Activated CD4-positive, alpha-beta T cell treated with anti-CD3 and anti-CD28 coated beads, Interleukin-2, amount 50 U/mL, for 1 hour (primary cell): ENCODE measurements at regions not wholly inside any gene's neighbourhood (a gene's known extent, or its start where the extent isn't known, plus 50 kb on each side); places are given as distances from the start of the nearest gene placed in this dataset.

Experiments
- DNase-seq: peaks from one replicate; pipeline ENCODE4 v3.0.0-alpha.2; 2020

DNA sequence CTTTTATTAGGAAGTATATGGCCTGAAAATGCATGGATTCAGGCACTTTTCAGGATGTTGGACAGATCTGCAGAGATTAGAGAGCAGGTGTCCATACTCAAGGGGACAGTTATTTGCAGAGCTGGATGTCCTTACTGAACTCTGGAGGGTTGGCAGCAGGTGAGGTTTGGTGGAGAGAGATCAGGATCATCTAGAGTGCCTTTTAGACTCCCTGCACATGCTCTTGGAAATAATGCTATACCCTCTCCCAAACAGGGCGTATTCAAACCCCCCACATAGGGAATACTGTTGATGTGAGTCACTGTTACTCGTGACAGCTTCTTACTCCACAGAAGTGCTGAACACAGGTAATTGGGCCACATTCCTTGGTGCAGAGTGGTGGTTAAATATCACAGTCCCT is 725.7 kb upstream of the SGCG start:
- DNase-seq: no peak

DNA sequence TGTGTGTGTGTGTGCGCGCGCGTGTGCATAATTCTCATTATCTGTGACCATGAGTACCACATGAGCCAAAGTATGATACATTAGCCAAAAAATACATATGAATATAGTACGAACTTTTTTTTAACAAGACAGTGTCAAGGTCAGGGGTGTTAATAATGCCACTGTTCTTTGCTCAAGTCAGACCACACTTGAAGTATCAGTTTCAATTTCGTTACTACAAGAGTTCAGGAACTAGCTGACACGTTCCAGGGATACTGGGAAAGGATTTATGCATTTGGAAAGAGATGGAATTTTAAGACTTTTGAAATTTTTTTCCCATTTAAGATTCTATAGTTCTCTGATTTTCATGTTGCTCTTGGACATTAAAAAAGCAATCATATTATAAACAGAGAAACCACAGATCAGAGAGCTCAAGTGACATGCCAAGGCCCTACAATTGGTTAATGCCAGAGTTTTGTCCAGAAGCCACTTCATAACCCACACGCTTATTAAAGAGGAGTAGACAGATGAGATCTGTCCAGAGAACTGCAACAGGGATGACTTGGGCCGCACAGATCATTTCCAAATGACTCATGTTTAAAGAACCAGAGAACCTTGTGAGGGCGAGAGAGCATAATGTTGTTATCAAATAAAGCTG is 718.8 kb upstream of the SGCG start:
- DNase-seq: no peak

DNA sequence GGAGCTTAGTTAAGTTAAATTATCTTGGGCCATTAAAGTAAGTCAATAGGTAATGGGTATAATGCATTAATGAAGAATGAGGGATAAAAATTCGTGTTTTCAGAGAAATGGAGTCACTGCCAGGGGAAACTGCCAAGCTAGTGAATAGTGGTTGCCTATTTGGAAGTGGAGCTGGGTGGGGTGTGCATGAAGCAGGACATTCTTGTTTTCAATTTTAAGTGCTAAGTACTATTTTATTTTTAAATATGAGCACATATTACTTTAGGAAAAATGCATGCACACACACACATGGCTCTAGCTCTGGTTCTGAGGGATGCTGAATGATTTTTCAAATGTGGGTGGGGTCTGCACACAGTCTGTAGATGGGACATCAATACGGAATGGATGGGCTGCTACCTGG is 717.7 kb upstream of the SGCG start:
- no peak for DNase-seq

DNA sequence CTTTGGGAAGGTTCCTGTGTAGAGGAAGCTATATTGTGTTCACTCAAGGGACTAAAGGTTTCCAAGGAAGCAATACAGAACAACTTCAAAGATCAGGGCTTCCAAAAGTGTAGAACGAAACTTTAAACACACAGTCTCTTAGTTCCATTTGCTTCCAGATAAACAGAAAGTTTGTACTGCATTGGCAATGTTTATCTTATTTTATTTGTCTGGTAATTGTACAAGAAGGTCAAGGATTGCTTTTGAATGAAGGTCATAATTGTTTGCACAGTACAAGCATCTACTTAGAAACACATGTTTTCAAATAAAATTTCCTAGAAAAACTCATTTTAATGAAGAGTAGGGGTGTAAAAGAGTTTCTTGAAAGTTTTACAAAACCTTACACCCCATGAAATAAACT is 712.7 kb upstream of the SGCG start:
- no peak for DNase-seq

DNA sequence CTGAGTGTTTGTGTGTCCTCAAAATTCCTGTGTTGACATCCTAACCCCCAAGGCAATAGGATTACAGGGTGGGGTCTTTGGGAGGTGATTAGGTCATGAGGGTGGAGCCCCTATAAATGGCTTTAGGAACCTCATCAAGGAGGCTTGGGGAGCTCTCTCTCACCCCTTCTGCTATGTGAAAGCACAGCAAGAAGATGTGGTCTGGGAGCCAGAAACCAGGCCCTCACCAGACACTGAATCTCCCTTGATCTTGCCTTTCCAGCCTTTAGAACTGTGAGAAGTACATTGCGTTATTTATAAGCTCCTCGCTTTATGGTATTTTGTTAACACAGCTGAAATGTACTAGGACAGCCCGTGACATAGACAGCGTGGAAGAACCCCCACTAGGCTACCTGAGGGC is 712.0 kb upstream of the SGCG start:
- no peak for DNase-seq

DNA sequence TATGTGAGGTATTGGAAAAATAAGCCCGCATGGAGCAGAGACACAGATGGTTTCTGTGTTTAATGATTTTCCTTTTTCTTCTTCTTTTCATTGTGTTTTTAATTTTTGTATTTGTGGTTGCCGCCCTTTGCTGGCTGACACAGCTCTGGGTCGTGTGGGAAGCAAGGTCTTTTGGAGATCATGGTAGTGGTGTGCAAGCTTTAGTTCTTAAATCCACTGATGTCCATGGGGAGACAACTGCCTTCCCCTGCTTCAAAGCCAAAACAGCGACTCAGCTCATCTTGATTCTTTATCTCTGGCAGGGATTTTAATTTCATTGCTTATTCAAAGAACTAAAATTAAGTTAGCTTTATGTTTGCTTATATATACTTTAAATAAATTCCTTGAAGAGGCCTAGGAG is 711.3 kb upstream of the SGCG start:
- DNase-seq: no peak

DNA sequence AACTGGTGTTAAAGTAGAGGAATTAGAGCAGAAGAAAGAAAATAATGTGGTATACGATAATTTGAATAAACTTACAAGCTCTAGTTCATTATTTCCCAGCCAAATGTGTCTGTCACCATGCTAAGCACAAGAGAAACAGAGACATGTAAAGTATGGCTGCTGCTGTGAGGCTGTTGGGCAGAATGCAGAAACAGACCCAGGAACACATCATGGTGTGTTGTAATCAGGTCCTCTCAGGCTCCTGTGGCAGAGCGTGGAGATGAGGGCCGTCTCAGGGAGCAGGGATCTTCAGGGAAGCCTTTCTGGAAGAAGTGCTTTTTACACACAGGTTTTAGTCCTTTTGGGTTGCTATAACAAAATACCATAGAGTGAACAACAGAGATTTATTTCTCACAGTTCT is 710.7 kb upstream of the SGCG start:
- DNase-seq: no peak

DNA sequence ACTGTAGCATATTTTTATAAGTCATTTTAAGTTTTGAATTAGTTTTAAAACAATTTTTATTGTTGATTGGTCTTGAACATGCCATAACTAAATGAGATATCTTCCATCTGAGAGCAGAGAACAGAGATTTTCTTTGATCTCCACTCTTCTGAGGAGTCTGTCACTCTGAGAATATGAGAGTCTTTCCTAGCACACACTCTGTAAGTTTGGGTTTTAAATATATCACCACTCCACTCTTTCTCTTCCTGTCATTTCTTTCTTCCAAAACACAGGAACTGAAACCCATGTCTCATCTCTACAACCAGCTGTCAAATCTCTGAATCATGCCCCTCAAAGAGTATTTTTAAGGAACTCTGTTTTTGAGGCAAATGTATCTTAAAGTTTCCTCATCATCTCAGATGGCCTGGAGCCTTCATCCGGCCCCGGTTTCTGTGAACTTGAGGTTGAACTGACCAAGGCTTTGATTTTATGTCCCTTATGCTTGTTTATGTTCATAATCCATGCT is 698.2 kb upstream of the SGCG start:
- no peak for DNase-seq

DNA sequence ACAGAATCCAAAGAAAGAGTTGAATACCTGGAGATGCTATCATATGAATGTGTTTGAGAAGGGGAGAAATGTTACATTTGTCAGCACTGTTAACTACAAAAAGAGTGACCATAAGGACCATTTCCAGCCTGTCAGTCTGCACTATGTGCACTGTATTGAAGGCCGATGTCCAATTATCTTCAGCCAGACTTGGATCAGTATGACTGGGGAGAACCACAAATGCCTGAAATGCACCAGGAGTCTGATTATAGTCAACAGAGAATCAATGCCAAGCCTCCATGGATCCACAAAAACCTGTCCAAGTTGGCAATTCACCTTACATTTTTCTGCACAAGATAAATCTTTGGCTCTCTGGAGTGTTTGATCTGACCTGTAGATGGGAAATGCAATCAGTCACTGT is 697.5 kb upstream of the SGCG start:
- no peak for DNase-seq

DNA sequence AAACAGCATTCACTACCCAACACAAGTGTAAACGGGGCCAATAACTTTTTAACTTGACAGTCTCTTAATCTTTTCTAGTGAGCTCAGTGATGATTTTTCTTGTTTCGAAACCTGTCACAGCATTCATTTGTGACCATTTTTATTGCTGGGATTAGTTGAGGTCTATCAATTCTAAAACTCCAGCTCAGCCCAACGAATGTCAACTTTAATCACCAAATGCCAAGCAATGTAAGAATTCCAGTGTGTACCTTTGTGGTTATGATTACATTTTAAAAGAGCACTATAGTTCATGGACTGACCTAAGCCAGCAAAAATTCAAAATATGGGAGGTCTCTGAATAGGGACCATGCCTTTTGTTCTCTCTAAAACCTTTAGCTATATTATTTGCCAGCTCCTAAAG is 694.3 kb upstream of the SGCG start:
- DNase-seq: no peak

DNA sequence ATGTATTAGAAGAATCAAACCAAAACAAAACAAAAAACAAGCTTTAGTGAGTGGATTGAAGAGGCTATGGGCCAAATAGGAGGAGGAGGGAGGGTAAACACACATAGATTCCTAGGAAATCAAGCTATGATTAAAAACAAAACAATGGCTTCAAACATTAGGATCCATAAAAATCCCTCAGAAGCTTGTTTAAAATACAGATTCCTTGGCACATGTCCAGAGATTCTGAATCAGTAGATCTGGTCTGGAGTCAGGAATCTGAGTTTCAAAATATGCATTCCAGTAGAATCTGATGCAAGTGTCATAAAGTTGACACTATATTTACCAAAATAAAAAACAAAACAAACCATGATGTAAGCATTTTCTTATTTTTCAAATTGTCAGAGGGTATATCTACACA is 692.8 kb upstream of the SGCG start:
- no peak for DNase-seq

DNA sequence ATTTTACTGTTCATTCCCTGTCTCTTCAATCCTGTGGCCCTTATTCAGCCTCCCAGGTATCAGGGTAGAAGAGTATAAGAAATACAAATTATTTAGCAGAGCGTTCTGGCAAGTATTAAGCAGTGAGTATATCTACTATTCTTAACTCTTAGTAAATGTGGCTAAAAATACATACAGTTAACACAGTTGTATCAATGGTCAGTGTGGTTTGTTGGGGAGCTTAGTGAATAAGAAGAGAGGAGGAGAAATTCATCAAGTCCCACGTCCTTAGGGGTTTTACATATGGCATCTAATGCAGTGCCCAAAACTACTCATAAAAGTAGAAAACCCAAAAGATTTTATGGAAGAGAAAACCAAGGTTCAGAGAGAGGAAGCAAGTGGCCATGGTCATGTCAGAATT is 691.0 kb upstream of the SGCG start:
- DNase-seq: no peak

DNA sequence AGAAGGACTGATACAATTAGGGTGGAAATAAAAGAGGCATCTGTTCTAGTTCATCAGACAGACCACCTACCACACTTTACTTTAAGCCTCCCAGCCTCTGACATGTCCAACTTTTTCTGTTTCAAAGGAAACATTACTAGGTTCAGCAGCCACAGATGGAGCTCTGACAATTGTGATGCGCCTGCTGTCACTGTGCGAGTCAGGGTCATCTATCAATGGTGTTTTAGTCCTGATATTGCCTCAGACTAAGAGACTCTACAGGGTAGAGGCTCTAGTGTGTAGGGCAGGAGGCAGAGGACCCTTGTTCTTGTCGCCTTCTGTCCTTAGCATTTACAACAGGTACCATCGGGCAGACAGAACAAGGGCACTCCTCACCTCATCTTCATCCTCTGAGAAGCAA is 685.0 kb upstream of the SGCG start:
- DNase-seq: no peak

DNA sequence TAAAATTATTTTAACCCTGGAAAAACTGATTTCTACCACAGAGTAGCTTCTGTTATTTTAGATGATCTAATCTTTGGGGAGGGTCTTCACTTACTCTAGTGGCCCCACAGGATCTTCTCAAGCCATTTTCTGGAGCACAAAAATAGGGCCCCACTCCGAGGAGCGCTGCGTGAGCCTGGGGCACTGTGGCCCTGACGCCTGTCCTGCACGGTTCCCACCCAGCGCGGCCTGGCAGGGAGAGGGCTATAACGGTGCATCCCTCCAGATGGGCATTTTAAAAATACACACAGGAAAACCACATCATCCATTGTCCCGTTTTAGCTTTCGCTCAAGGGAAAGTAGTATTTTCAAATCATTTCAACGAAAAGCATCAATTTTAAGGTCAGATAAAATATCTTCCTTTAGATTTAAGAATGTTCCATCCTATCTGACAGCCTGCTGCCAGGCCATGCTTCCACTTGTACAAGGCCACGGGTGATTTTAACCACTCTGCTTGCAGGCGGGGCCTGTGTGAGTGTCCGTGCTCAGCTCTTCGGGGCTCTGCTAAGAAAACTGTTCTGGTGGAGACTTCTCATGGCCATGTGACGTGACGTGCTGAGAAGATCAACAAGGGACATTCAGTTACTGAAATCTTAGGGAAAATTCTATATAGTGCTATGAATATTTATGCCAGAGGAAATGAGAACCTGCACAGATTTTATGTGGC is 683.8 kb upstream of the SGCG start:
- DNase-seq: no peak

DNA sequence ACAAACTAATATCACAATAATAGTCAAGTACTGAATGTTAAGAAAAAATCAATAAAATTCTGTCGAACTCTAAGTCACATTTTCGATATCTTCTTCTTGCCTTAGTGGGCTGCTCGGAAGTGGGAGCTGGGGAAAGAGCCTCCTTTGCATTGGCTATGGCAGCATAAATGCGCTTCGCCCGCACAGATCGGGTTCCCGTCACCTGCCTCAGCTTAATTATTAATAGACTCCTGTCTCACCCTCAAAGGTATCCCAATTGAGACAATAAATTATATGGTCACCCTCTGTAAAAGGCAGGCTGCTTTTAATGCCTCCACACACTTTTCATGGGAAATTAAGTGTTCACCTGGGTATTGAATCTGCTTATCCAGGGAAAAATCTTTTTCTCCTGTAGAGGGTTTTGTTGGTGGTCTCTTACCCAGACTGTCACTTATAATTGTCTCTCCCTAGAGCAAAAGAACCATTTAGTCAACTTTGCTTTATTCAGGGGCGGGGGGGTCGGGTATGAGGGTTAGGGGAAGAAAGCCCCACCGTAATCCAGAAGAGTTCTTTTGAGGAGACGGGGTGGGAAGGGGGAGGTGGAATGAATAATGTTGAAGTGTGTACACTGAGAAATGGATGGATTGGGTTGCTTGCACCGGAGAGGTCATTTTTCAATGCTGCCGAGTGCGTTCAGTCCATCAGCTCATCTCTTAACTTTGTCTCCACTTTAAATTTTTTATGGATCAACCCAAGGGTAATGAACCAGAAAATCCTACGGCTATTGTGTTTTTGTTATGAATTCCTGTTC is 682.6 kb upstream of the SGCG start:
- no peak for DNase-seq

DNA sequence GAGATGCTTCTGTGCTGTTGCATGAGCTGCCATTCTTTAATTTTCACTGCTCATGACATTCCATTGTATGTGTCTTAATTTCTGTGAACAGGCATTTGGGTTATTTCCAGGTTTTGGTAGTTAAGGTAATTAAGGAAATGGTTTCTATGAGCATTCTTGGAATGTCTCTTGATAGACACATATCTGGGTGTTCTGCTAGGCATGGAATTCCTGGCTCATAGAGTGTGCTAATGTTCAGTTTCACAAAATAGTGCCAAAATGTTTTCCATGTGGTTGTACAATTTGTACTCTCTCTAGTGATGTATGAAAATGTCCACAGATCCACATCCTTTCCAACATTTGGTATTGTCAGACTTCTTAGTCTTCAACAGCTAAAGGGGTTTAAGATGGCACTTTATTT is 680.9 kb upstream of the SGCG start:
- no peak for DNase-seq

DNA sequence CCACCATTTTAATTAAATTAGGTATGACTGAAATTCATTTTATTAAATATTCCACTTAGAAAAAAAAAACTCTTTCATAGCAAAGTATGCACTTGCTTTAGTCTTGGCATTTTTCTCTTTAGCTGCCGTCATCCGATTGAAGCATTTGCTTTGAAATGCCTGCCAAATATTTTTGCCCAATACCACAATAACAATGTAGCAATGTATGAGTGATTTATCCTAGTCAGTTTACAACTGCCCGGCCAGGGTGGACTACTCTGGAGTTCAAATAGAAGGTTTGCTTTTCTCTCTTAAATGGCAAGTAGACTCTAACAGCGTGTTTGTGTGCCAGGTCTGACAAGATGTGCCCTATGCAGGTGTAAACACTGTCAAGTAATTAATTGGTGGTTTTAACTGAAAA is 675.3 kb upstream of the SGCG start:
- DNase-seq: no peak

DNA sequence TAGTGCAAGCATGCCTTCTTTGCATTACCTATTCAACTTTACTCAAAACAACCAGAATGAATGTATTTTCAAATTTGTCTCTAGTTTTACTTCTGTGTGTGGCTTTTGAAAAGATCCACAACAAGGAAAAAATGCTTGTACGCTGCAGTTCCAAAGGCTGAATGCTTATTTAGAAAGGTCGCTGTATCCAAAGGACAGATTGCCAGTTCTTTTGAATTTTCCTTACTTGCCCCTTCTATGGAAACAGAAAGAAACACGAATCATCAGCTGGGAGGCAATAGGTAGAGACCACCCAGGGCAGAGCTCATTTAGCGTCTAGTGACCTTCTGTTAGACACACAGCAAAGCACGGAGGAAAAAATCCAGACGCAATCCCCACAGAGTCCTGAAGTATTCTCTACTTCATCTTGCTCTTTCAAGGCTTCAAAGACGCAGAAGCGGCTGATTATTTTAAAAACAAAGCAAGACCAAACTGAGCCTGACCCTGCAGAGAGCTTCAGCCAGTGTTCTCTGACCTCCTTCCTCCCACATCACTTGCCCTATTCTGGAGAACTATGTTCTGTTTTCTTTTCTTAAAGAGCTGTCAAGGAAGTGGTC is 674.6 kb upstream of the SGCG start:
- no peak for DNase-seq

DNA sequence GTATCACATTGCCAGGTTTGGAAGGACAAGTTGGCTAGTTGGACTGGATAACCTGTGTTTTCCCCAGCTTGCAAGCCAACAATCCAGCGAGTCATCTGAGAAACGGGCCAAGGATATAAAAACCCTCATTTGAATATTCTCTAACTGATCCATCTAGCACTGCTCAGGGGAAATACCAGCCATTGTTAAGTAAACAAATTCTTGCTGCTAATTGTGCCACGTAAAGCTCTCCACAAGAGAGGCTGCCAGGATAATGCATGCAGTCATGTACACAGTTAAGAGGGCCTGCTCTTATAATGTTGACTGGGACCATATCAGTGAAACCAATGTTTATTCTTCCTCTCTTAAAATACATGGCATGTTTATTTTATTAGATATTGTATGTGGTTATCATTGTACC is 663.2 kb upstream of the SGCG start:
- no peak for DNase-seq

DNA sequence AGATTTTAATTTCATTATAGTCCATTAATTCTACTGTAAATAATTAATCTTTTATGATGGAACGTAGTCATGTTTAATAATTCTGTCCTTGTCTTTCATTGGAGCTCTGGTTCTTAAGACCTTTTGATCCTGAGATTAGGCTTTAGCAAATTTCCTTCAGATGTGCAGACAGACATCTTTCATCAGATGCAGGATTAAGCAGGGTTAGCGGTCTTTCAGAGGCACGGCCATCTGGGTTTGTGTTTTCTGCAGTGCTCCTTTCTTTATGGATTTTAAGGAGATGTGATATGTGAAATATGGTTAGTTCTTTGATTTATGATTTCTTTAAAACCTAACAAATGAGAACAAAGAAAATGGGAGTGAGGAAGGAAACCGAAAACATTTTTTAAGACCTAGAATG is 643.9 kb upstream of the SGCG start:
- DNase-seq: no peak

DNA sequence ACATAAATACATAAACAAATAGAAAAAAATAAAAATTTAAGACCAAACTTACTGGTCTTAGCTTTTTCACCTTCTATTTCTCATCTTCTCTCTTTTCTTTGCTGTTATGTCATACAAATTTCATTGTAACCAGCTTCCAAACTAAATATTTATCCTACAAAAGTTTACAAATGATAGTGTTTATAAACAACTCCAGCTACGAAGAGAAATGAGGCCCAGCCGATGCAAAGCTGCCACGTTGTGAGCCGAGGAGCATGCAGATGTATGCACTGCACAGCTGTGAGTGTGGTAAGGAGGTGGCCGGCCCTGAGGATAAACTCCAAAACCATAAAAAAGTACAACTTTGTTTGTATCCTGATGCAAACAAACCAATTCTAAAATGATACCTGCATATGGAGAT is 642.4 kb upstream of the SGCG start:
- no peak for DNase-seq

DNA sequence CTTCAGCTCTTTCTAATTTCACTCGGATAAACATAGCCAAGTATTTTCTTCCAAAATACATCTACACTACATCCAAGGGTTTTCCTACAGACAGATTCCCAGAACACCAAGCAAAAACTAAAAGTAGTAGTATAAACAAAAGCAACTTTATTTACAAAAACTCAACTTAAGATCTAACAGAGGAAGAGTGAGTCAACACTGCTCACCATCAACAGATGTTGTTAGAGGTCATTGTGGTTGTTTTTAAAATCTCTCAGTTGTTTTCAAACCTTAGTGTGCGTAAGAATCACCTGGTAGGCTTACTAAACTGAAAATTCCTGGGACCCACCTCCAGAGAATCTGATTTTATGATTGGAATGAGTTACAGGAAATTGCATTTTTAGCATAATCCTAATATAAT is 631.7 kb upstream of the SGCG start:
- DNase-seq: no peak

DNA sequence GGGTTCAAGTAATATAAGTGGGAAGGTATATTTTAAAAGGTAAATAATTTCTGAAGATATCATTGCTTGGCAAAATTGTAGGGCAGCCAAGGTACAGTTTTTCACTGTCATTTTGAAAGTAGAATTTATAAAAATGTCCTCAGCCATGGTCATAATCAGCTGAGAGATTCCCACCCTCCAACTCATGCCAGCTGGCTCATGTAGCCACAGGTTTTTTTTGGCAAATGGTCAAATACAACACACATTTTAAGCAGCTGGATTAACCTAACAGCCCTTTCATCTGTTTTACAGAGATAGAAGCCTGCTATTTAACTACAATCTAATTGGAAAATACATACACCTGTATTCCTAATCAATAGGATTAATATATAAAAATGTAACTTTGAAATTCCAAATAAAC is 619.2 kb upstream of the SGCG start:
- no peak for DNase-seq

DNA sequence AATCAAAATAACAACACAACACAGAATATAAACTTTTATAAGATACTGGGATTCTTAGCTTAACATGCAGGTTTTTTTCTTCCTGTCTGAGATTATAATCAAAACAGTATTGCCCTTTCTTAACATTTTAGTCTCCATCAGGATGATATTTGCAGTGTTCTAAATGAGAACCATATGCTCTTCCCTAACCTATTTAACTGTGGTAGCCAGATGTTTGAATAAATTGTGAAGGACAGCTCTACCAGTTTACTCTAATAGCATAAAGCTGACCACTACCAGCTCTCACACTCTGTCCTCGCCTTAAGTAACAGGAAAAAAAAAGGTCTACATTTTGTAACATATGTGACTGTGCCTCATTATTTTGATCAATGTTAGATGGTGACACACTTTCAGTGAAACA is 618.7 kb upstream of the SGCG start:
- DNase-seq: no peak
